Vagina (tissue), 2 donors: ENCODE measurements at regions not wholly inside any gene's neighbourhood (a gene's known extent, or its start where the extent isn't known, plus 50 kb on each side); places are given as distances from the start of the nearest gene placed in this dataset.

Source experiments
- CTCF ChIP-seq, 3 experiments: fragments of 450-650 bp in 2 of 3; fragments of 200-600 bp in 1 of 3; sonication (generic) in 1 of 3; IDR thresholded peaks; one replicate each; pipeline ENCODE4 v1.5.1; 2017 to 2019; ENCODE audit warnings: antibody characterized with exemption in 3 of 3, mild to moderate bottlenecking in 2 of 3, moderate library complexity in 2 of 3
- POLR2A ChIP-seq, 2 donors: fragments of 450-650 bp; IDR thresholded peaks; one replicate each; pipeline ENCODE4 v1.6.1; 2017; ENCODE audit warnings: antibody characterized with exemption in 2 of 2, mild to moderate bottlenecking in 2 of 2, moderate library complexity in 2 of 2
- POLR2AphosphoS5 ChIP-seq, 2 donors: sonication (generic); formaldehyde crosslinking; IDR thresholded peaks; one replicate each; pipeline ENCODE4 v1.9.0; 2017; ENCODE audit warnings: antibody characterized with exemption in 2 of 2, mild to moderate bottlenecking in 2 of 2, low read depth in 1 of 2; ENCODE audit not compliant: insufficient read depth in 1 of 2

DNA sequence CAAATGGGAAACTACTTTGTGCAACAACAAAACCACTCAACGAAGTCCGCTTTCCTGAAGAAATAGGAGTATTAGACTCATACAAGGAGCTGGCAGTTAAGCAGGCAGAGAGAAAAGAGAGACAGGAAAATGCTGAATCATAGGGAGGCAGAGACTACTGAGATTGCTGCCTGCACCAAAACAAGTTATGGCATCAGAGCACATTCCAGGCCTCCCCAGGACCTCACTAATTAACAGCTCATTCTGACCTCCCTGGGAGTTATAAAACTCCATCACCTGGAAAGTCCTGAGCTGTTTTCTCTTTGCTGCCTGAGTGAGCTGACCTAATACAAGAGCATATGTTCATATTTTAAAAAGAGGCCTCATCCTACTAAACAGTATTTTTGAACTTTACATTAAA is 741.0 kb downstream of the MCTP2 start:
- TF ChIP-seq CTCF (IDR thresholded peaks at IDR 0.05) (no peak), POLR2A (IDR thresholded peaks at IDR 0.05) (no peak), POLR2AphosphoS5 (IDR thresholded peaks at IDR 0.05; ENCODE audit: insufficient read depth in 1 of 2, low read depth in 1 of 2) (no peak)
